BLaER1 (cell line): ENCODE measurements at regions not wholly inside any gene's neighbourhood (a gene's known extent, or its start where the extent isn't known, plus 50 kb on each side); places are given as distances from the start of the nearest gene placed in this dataset.
"Not testable (repeated sequence)": the region's sequence is repeated elsewhere in the genome, so short reads cannot be mapped to it uniquely, and the experiment has no call there.

Experiments
- H3K27ac ChIP-seq: shearing (Covaris generic); formaldehyde crosslinking; 2 replicates; pipeline ENCODE4 v1.8.1; 2022
- H3K27me3 ChIP-seq: shearing (Covaris generic); formaldehyde crosslinking; 2 replicates; pipeline ENCODE4 v1.8.1; 2022
- H3K36me3 ChIP-seq: shearing (Covaris generic); formaldehyde crosslinking; 2 replicates; pipeline ENCODE4 v1.8.1; 2022
- H3K4me1 ChIP-seq: shearing (Covaris generic); formaldehyde crosslinking; 2 replicates; pipeline ENCODE4 v1.8.1; 2022
- H3K4me2 ChIP-seq: shearing (Covaris generic); formaldehyde crosslinking; 2 replicates; pipeline ENCODE4 v1.8.1; 2022
- H3K4me3 ChIP-seq: shearing (Covaris generic); formaldehyde crosslinking; 2 replicates; pipeline ENCODE4 v1.8.1; 2022
- H3K9ac ChIP-seq: shearing (Covaris generic); formaldehyde crosslinking; 2 replicates; pipeline ENCODE4 v1.8.1; 2022
- H3K9me3 ChIP-seq: shearing (Covaris generic); formaldehyde crosslinking; 2 replicates; pipeline ENCODE4 v1.8.1; 2022
- H4K20me1 ChIP-seq: shearing (Covaris generic); formaldehyde crosslinking; 2 replicates; pipeline ENCODE4 v1.8.1; 2022
- Cebpa-rat ChIP-seq: shearing (Covaris generic); IDR thresholded peaks from 2 replicates; pipeline ENCODE4 v1.8.1; 2022

DNA sequence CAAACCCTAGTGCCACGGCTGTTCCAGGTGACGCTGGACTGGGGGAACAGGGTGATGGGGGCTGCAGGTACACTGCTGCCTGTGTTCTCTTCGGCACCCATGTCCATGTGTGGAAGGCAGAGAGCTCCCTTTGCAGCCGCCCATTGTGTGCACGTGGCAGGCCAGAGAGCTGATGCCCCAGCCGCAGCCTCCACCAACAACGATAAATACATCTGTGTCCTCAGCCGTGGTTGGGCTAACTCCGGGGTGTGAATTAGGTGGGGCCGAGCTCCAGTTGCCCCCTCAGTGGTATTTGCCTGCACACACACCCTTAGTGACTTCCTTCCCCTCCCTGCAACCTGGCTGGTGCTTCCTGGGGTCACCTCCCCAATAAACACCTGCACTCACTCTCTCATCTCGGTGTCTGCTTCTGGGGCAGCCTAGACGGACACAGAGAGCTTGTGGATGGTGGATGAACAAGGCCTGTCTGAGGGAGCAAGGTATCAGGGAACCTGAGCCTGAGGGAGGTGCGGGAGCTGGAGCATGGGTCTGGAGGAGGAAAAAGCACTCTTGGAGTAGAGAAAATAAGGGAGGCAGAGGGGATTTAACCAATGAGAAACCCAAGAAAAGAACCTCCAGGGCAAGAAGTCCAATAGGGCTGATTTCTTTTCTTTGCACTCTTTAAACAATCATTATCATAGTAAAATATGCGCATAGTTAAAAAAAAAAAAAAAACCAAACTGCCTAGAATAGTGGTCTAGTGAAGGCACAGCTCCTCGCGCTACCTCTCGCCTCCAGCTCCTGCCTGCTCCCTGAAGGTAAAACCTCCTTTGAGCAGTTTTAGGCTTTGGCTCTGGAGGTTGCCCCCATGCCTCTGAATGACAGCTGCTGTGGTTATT, 112.6 kb downstream of the ZNF664 start:
- H3K9me3 ChIP-seq = peaks cover 4% of the 10 kb centered on the region; the same call in 1 of the 2 replicates
- TF ChIP-seq Cebpa-rat = no peak
- H3K4me2 ChIP-seq = peak overlapping the region; percentile 21; the same call in 1 of the 2 replicates
- H3K4me3 ChIP-seq = no peak overlapping the region
- no peaks in the 10 kb centered on the region for H4K20me1 ChIP-seq
- no peak overlapping the region for H3K27ac ChIP-seq
- no peaks in the 10 kb centered on the region for H3K36me3 ChIP-seq
- H3K4me1 ChIP-seq = peaks cover 26% of the 10 kb centered on the region
- H3K9ac ChIP-seq = no peak overlapping the region
- no peaks in the 10 kb centered on the region for H3K27me3 ChIP-seq

DNA sequence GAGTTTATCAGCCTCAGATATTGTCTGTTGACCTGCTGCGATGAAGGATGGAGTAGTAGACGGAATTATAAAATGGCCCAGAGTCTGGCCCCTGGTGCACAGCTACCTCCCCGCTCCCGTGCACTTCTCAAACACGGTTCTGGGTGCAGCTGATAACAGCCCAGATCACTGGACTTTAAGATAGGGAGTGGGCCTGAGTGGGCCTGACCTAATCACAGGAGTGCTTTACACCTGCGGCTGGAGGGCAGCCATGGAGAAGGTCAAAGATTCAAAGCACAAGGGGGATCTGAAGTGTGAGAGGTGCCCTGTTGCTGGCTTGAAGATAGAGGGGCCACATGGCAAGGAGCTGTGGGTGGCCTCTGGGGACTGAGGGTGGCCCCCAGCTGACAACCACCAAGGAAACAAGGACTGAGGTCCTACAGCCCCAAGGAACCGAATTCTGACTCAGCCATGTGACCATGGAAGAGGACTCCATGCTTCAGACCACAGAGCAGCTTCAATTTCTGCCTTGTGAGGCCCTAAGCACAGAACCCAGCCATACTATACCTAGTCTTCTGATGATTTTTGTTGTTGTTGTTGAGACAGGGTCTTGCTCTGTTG, 113.4 kb downstream of the ZNF664 start:
- TF ChIP-seq Cebpa-rat = no peak
- no peak overlapping the region for H3K27ac ChIP-seq
- peaks cover 4% of the 10 kb centered on the region; the same call in 1 of the 2 replicates for H3K9me3 ChIP-seq
- H4K20me1 ChIP-seq = no peaks in the 10 kb centered on the region
- peaks cover 26% of the 10 kb centered on the region for H3K4me1 ChIP-seq
- H3K27me3 ChIP-seq = no peaks in the 10 kb centered on the region
- H3K4me2 ChIP-seq = no peak overlapping the region
- H3K9ac ChIP-seq = no peak overlapping the region
- no peak overlapping the region for H3K4me3 ChIP-seq
- H3K36me3 ChIP-seq = no peaks in the 10 kb centered on the region

DNA sequence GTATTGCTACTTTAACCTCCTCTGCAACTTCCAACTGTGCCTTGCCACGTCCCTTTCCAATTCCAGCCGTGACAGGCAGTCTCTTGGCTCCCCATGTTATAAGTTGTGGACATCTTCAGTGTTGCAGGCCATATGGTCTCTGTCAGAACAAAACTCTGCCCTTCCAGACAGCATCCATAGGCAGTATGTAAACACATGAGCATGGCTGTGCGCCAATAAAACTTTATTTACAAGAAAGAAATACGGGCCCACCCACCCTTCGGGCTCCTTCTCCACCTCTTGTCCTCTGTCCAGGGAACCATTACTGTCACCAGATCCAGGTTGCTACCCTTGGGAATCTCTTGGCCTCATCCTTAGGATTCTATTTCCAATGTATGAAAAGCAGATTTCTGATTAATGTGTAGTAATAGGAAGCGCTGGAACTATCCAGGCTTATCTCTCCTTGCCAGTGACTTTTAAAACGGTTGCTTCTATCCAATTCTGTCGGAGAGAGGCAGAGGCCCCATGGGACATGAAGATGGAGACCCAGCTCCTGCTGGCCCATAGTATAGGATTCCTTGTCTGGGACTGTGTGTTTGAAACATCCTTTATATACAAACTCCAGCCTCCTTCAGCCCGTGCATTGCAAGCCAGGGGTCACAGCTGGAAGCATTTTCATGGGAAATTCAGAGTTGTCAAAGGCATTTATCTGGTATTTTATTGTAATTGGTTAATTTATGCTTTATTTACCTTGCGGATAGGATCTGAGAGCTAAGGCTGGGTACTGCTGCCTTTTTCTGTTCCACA, 114.4 kb downstream of the ZNF664 start:
- no peak overlapping the region for H3K4me2 ChIP-seq
- H3K27me3 ChIP-seq = no peaks in the 10 kb centered on the region
- H3K4me3 ChIP-seq = no peak overlapping the region
- H3K36me3 ChIP-seq = no peaks in the 10 kb centered on the region
- peaks cover 26% of the 10 kb centered on the region for H3K4me1 ChIP-seq
- no peak for TF ChIP-seq Cebpa-rat
- no peak overlapping the region for H3K27ac ChIP-seq
- peaks cover 4% of the 10 kb centered on the region; the same call in 1 of the 2 replicates for H3K9me3 ChIP-seq
- H4K20me1 ChIP-seq = no peaks in the 10 kb centered on the region
- H3K9ac ChIP-seq = no peak overlapping the region

DNA sequence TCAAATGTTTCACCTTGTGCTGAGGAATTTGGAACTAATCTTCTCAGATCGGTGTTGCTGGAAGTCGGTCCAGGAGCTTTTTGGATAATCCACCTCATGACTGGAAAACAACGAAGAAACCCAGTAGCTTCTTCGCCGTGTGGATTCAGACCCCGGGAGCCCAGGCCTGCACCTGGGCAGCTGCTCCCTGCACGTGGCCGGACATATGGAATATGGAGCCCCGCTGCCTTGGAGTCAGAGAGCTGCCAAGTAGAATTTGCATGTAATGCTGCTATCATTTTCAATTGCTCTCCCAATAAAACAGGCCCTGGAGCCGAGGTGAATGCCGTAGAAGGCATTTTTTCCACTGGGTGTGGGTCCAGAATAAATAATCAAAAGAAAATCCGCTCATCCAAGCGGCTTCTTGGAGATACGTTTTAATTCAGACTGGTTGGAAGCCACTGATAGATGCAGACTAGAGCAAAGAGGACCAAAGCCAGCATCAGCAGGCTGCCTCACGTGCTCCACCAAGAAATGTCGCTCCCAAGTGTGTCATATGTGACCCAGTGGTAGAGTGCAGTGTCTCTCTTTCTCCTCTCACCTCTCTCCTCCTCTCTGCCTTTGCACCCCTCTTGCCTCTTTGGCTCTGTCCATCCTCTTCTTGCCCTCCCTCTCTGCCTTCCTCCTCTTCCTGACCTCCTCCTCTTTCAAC, 115.3 kb downstream of the ZNF664 start:
- Histone ChIP-seq H3K9ac (no peak overlapping the region), H3K4me2 (no peak overlapping the region), H3K4me3 (no peak overlapping the region), H3K27ac (no peak overlapping the region), H3K9me3 (peaks cover 4% of the 10 kb centered on the region; the same call in 1 of the 2 replicates), H4K20me1 (no peaks in the 10 kb centered on the region), H3K36me3 (no peaks in the 10 kb centered on the region), H3K27me3 (no peaks in the 10 kb centered on the region), H3K4me1 (peaks cover 20% of the 10 kb centered on the region)
- TF ChIP-seq Cebpa-rat = no peak

DNA sequence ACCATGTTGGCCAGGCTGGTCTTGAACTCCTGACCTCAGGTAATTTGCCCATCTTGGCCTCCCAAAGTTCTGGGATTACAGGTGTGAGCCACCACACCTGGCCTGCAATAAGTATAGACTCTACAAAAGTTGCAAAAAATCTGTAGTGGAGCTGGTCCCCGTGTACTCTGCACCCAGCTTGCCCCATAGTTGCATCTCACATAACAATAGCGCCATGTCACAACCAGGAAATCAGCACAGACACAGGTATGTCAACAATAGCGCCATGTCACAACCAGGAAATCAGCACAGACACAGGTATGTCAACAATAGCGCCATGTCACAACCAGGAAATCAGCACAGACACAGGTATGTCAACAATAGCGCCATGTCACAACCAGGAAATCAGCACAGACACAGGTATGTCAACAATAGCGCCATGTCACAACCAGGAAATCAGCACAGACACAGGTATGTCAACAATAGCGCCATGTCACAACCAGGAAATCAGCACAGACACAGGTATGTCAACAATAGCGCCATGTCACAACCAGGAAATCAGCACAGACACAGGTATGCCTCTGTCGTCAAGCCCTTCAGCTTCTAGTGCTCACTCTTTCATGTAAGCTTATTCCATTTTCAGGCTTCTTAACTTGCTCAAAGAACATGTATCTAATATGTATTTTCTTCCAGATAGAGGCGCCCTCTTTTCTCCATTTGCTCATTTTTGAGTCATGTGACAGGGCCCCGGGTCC, 116.3 kb downstream of the ZNF664 start:
- not testable (repeated sequence) for H4K20me1 ChIP-seq, H3K9ac ChIP-seq, H3K27ac ChIP-seq, H3K4me3 ChIP-seq, H3K27me3 ChIP-seq, H3K36me3 ChIP-seq, H3K9me3 ChIP-seq, H3K4me2 ChIP-seq
- peaks cover 13% of the 10 kb centered on the region for H3K4me1 ChIP-seq

DNA sequence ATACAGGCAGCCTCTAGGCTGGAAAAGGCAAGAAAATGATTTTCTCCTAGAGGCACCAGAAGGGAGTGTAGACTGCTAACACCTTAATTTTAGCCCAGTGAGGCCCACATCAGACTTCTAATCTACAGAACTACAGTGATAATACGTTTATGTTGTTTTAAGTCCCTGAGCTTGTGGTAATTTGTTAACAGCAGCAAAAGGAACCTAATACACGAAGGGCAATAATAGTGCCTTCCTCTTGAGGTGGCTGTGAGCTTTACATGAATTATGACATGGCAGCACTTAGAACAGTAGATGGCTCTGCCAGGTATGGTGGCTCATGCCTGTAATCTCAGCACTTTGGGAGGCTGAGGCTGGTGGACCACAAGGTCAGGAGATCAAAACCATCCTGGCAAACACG, 118.8 kb downstream of the ZNF664 start:
- Histone ChIP-seq H3K9me3 (no peaks in the 10 kb centered on the region), H3K4me2 (no peak overlapping the region), H3K27me3 (no peaks in the 10 kb centered on the region), H3K4me3 (no peak overlapping the region), H3K9ac (no peak overlapping the region), H3K27ac (no peak overlapping the region), H3K4me1 (no peaks in the 10 kb centered on the region), H3K36me3 (no peaks in the 10 kb centered on the region), H4K20me1 (no peaks in the 10 kb centered on the region)
- no peak for TF ChIP-seq Cebpa-rat

DNA sequence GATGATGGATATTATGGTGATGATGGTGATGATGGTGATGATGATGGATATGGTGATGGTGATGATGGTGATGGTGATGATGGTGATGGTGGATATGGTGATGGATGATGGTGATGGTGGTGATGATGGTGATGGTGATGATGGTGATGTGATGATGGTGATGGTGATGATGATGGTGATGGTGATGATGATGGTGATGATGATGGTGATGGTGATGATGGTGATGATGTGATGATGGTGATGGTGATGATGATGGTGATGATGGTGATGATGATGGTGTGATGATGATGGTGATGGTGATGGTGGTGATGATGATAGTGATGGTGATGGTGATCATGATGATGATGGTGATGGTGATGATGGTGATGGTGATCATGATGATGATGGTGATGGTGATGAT, 119.5 kb downstream of the ZNF664 start:
- not testable (repeated sequence) for H3K9ac ChIP-seq, H4K20me1 ChIP-seq, H3K27ac ChIP-seq, H3K27me3 ChIP-seq, H3K4me3 ChIP-seq, H3K36me3 ChIP-seq, H3K4me2 ChIP-seq, H3K4me1 ChIP-seq, H3K9me3 ChIP-seq

DNA sequence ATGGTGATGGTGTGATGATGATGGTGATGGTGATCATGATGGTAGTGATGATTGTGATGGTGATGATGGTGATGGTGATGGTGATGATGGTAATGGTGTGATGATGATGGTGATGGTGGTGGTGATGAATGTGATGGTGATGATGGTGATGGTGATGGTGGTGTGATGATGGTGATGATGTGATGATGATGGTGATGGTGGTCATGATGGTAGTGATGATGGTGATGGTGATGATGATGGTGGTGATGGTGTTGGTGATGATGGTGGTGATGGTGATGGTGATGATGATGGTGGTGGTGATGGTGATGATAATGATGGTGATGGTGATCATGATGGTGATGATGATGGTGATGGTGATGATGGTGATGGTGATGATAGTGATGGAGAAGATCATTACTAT, 120.3 kb downstream of the ZNF664 start:
- H3K36me3 ChIP-seq = no peaks in the 10 kb centered on the region
- H4K20me1 ChIP-seq = no peaks in the 10 kb centered on the region
- H3K4me3 ChIP-seq = no peak overlapping the region
- no peaks in the 10 kb centered on the region for H3K27me3 ChIP-seq
- TF ChIP-seq Cebpa-rat = no peak
- no peak overlapping the region for H3K9ac ChIP-seq
- H3K4me2 ChIP-seq = no peak overlapping the region
- H3K9me3 ChIP-seq = no peaks in the 10 kb centered on the region
- no peak overlapping the region for H3K27ac ChIP-seq
- no peaks in the 10 kb centered on the region for H3K4me1 ChIP-seq

DNA sequence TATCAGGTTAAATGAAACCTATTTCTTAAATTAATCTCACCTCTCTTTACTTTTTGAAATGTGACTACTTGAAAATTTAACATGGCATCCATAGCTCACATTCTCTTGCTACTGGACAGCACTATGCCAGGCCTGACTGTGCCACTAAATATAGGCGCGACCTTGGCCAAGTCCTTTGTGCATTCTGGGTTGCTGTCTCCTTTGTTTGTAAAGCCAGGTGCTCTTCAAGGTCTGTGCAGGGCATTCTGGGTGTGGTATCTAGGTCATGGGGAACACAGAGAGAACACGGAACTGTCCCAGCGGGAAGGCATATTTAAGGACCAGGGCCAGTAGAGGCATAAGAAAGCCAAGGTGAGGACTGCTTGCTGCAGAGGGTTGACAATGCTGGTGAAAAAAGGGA, 121.2 kb downstream of the ZNF664 start:
- H3K9me3 ChIP-seq = no peaks in the 10 kb centered on the region
- H3K4me2 ChIP-seq = no peak overlapping the region
- no peaks in the 10 kb centered on the region for H3K27me3 ChIP-seq
- H3K9ac ChIP-seq = no peak overlapping the region
- H3K4me1 ChIP-seq = no peaks in the 10 kb centered on the region
- H3K27ac ChIP-seq = no peak overlapping the region
- no peaks in the 10 kb centered on the region for H3K36me3 ChIP-seq
- H3K4me3 ChIP-seq = no peak overlapping the region
- no peak for TF ChIP-seq Cebpa-rat
- no peaks in the 10 kb centered on the region for H4K20me1 ChIP-seq
